ENCODE measurements at regions not wholly inside any gene's neighbourhood (a gene's known extent, or its start where the extent isn't known, plus 50 kb on each side); places are given as distances from the start of the nearest gene placed in this dataset.

DNA sequence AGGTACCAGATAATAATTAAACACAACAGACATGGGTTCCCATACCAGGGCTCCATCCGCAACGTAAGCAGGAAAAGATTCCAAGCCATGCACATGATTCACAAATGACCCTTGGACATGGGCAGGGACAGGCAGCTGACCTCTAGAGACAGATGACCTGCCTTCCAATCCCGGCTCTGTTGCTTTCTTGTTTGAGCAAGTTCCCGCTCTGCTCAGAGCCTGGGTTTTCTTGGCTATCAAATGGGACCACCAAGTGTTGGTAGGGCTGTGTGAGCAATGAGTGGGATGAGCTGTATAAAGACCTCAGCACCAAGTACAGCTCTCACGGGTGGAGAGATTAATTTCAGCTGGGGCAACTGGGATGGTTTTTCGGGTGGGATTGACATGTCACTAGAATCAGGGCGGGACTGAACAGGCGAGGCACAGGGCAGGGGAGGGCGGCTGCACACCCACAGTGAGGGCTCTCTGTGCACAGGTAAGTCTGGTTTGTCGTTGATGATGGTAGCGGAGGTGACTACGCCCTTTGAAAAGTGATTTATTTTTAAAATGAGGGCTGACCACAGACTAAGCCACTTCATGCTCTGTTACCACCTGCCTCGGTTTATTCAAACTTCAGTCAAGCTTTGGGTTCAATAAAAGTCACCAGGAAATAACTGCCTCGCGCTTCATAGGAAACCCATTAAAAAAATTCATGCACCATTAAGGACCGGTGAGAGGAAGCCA lies 57.5 kb upstream of the IFFO2 start:
- Histone ChIP-seq H3K4me3 (no peak overlapping the region), H3K36me3 (no peaks in the 10 kb centered on the region), H3K27me3 (no peaks in the 10 kb centered on the region), H3K9me3 (no peaks in the 10 kb centered on the region), H3K9ac (ENCODE audit: low read depth in 2 of 2, low read length in 2 of 2) (peak overlapping the region in 1 of 2 donors; percentile 24), H3K4me1 (peaks cover 18% of the 10 kb centered on the region), H3K27ac (peak overlapping the region; percentile 63)
- intact Hi-C loops (cut with DNase I) = loop anchor here (5.0 kb wide), 1 partner anchor 57 kb away; the partner anchor contains the start of gene IFFO2
- peak; percentile 76 for DNase-seq
- TF ChIP-seq, protein P1, sequence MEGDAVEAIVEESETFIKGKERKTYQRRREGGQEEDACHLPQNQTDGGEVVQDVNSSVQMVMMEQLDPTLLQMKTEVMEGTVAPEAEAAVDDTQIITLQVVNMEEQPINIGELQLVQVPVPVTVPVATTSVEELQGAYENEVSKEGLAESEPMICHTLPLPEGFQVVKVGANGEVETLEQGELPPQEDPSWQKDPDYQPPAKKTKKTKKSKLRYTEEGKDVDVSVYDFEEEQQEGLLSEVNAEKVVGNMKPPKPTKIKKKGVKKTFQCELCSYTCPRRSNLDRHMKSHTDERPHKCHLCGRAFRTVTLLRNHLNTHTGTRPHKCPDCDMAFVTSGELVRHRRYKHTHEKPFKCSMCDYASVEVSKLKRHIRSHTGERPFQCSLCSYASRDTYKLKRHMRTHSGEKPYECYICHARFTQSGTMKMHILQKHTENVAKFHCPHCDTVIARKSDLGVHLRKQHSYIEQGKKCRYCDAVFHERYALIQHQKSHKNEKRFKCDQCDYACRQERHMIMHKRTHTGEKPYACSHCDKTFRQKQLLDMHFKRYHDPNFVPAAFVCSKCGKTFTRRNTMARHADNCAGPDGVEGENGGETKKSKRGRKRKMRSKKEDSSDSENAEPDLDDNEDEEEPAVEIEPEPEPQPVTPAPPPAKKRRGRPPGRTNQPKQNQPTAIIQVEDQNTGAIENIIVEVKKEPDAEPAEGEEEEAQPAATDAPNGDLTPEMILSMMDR (IDR thresholded peaks at IDR 0.05) = no peak

DNA sequence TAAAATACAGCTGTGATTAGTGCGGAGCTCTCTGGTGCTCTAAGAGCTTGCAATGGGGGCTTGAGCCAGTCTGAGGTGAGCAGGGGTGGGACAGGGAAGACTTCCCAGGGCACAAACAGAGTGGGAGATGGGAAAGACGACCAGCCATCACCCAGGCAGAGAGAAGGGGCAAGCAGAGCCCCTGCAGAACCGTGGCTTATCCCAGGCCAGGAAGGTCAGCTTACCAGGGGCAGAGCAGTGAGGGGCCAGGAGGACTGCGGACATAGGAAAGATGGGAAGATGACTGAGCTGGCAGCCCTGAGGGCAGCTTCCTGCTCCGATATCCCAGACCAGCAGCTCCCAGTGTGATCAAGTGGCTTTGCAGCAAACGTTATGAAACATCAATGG lies 55.4 kb upstream of the IFFO2 start:
- Histone ChIP-seq H3K9me3 (no peaks in the 10 kb centered on the region), H3K27me3 (no peaks in the 10 kb centered on the region), H3K4me1 (peaks cover 23% of the 10 kb centered on the region), H3K9ac (ENCODE audit: low read depth in 2 of 2, low read length in 2 of 2) (peak overlapping the region in 1 of 2 donors; percentile 1), H3K4me3 (no peak overlapping the region), H3K27ac (peak overlapping the region; percentile 93), H3K36me3 (no peaks in the 10 kb centered on the region)
- intact Hi-C loops (cut with DNase I) = loop anchor here (5.0 kb wide), 1 partner anchor 55 kb away; the partner anchor contains the start of gene IFFO2
- TF ChIP-seq, protein P1 (IDR thresholded peaks at IDR 0.05) = no peak
- no peak for DNase-seq

DNA sequence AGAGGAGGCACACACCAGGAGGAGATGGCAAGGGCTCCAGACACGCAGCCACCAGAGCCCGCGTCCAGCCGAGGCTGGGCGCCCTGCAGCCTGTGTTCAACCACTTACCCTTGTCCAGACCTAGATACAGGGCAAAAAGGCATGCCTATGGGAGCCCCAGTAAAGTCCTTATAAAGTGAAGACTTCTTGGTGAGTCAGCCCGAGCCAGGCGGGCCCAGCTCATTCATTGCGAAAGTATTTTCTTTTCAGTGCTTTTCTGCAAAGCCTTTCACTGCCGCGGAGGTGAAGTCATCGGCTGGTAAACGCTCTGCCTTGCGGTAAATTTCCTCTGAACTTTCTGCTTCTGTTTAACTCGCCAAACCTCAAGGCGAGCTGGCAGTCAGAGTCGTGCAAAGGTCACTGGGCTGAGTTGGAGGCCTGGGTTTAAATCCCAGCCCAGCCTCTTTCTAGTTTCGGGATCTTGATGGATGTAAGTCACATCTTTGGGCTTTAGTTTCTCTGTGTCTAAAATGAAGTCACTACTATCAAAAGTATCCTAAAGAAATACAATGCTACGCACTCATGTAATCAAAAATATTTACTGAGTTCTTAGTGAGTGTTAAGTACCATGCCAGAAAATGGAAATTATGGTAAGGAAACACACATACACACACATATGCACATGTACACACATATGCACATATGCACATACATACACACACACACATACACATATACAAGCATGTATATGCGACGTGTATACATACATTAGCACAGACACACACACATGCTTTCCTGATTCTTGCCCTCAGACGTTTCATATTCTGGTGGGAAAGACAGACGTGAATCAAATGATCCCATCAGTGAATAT lies 54.7 kb upstream of the IFFO2 start:
- peak overlapping the region; percentile 93 for H3K27ac ChIP-seq
- H3K4me3 ChIP-seq = no peak overlapping the region
- TF ChIP-seq, protein P1 (IDR thresholded peaks at IDR 0.05) = no peak
- no peaks in the 10 kb centered on the region for H3K27me3 ChIP-seq
- H3K36me3 ChIP-seq = no peaks in the 10 kb centered on the region
- peak overlapping the region; percentile 68 to 70 for H3K9ac ChIP-seq (ENCODE audit: low read depth in 2 of 2, low read length in 2 of 2)
- intact Hi-C loops (cut with DNase I) = loop anchor here (5.0 kb wide), 1 partner anchor 54 kb away; the partner anchor contains the start of gene IFFO2
- DNase-seq = peak; percentile 87
- H3K4me1 ChIP-seq = peaks cover 23% of the 10 kb centered on the region
- H3K9me3 ChIP-seq = no peaks in the 10 kb centered on the region

GRCh38 chr1:19010503-19010902 lies 54.0 kb upstream of the IFFO2 start:
- Histone ChIP-seq H3K36me3 (no peaks in the 10 kb centered on the region), H3K9me3 (no peaks in the 10 kb centered on the region), H3K27me3 (no peaks in the 10 kb centered on the region), H3K4me3 (no peak overlapping the region), H3K27ac (peak overlapping the region; percentile 93), H3K4me1 (peaks cover 23% of the 10 kb centered on the region), H3K9ac (ENCODE audit: low read depth in 2 of 2, low read length in 2 of 2) (peak overlapping the region; percentile 68 to 70)
- intact Hi-C loops (cut with DNase I) = loop anchor here (5.0 kb wide), 1 partner anchor 53 kb away; the partner anchor contains the start of gene IFFO2
- no peak for DNase-seq
- TF ChIP-seq, protein P1 (IDR thresholded peaks at IDR 0.05) = no peak

DNA sequence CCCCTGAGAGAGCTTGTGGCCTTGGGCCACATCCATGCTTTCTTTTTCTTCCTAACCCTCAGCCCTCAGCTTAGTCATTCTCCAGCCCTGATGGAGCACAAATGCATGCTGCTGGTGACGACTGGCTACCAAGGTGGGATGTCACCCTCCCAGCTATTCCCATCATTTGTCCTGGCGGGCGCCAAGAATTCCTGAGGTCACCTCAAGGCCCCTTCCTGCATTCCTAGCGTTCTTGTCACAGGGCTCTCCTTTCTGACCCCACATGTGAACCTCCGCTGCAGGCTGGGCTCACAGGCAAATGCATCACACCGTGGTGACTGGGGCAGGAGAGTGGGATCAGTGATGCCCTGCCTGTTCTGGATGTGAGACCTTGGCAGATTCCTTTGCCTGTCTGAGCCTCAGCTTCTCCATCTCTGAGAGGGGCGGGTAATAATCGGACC lies 53.4 kb upstream of the IFFO2 start:
- Histone ChIP-seq H3K9me3 (no peaks in the 10 kb centered on the region), H3K4me3 (no peak overlapping the region), H3K27ac (peak overlapping the region; percentile 93), H3K27me3 (no peaks in the 10 kb centered on the region), H3K9ac (ENCODE audit: low read depth in 2 of 2, low read length in 2 of 2) (peak overlapping the region in 1 of 2 donors; percentile 70), H3K36me3 (no peaks in the 10 kb centered on the region), H3K4me1 (peaks cover 23% of the 10 kb centered on the region)
- no peak for DNase-seq
- intact Hi-C loops (cut with DNase I) = loop anchor here (5.0 kb wide), 1 partner anchor 53 kb away; the partner anchor contains the start of gene IFFO2
- TF ChIP-seq, protein P1 (IDR thresholded peaks at IDR 0.05) = no peak

Measured in colonic mucosa (tissue), 4 donors.